ENCODE measurements at regions not wholly inside any gene's neighbourhood (a gene's known extent, or its start where the extent isn't known, plus 50 kb on each side); places are given as distances from the start of the nearest gene placed in this dataset.

DNA sequence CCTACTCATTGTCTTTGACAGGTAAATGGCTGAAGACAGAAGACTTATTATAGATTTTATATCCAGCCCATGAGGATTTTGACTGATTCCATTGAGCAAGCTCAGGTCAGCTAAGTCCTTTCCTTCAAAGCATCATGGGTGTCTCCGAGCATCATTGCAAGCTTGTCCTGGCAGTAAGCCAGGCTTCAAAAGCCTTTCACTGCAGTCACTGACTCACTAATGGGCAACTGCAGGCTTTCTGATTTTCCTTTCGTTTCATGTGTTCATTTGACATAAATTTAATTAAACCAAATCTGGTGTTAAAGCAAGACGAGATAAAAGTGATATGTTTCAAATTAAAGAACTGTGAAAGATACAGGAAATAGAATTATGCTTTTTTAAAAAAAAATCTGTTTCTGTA, 426.2 kb downstream of the ANXA1 start:
- no peaks in the 10 kb centered on the region for H3F3A ChIP-seq (ENCODE audit: insufficient read depth, low read length)
- H3K27me3 ChIP-seq (ENCODE audit: insufficient read depth, low read length), result no peaks in the 10 kb centered on the region
- TF ChIP-seq, protein P1, sequence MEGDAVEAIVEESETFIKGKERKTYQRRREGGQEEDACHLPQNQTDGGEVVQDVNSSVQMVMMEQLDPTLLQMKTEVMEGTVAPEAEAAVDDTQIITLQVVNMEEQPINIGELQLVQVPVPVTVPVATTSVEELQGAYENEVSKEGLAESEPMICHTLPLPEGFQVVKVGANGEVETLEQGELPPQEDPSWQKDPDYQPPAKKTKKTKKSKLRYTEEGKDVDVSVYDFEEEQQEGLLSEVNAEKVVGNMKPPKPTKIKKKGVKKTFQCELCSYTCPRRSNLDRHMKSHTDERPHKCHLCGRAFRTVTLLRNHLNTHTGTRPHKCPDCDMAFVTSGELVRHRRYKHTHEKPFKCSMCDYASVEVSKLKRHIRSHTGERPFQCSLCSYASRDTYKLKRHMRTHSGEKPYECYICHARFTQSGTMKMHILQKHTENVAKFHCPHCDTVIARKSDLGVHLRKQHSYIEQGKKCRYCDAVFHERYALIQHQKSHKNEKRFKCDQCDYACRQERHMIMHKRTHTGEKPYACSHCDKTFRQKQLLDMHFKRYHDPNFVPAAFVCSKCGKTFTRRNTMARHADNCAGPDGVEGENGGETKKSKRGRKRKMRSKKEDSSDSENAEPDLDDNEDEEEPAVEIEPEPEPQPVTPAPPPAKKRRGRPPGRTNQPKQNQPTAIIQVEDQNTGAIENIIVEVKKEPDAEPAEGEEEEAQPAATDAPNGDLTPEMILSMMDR (IDR thresholded peaks at IDR 0.05; ENCODE audit: low read length), result no peak
- no peak for TF ChIP-seq EZH2 (IDR thresholded peaks at IDR 0.05; ENCODE audit: borderline replicate concordance, low read length)
- no peaks in the 10 kb centered on the region for H3K9me2 ChIP-seq (ENCODE audit: low read depth, low read length)
- no peaks in the 10 kb centered on the region for H3K36me3 ChIP-seq (ENCODE audit: insufficient read depth, low read length)
- H3K79me2 ChIP-seq (ENCODE audit: insufficient read depth, low read length), result no peaks in the 10 kb centered on the region
- H2AFZ ChIP-seq (ENCODE audit: low read length), result no peak overlapping the region
- no peak overlapping the region for H3K4me3 ChIP-seq (ENCODE audit: low read depth, low read length, poor library complexity, severe bottlenecking)
- H4K20me1 ChIP-seq (ENCODE audit: insufficient read depth, low read length), result no peaks in the 10 kb centered on the region
- no peak overlapping the region for H3K9ac ChIP-seq (ENCODE audit: low read length)
- no peaks in the 10 kb centered on the region for H3K9me3 ChIP-seq (ENCODE audit: low read length)
- H3K27ac ChIP-seq (ENCODE audit: low read depth, low read length, poor library complexity, severe bottlenecking), result no peak overlapping the region
- no peak overlapping the region for H3K4me2 ChIP-seq (ENCODE audit: low read length)
- H3K4me1 ChIP-seq (ENCODE audit: insufficient read depth, low read length, severe bottlenecking), result no peaks in the 10 kb centered on the region

DNA sequence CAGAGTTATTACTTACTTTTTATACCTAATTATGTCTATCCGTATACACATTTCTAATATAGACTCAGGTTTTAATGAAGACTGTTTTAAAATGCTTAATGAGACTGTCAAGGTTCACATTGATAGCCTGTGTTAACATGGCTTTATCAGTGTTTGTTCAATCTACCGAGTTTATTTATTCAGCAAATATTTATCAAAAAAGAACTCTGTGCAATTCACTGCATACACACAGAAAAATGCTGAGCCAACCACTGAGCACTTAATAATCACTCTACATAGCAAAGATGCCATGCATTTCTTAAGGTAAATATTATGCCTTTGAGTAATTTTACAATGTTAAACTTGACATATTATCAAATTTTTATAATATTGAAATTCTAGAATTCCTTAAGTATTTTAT, 428.2 kb downstream of the ANXA1 start:
- Histone ChIP-seq H3K9ac (ENCODE audit: low read length) (no peak overlapping the region), H3K36me3 (ENCODE audit: insufficient read depth, low read length) (no peaks in the 10 kb centered on the region), H3K27ac (ENCODE audit: low read depth, low read length, poor library complexity, severe bottlenecking) (no peak overlapping the region), H3F3A (ENCODE audit: insufficient read depth, low read length) (no peaks in the 10 kb centered on the region), H3K9me2 (ENCODE audit: low read depth, low read length) (no peaks in the 10 kb centered on the region), H3K4me1 (ENCODE audit: insufficient read depth, low read length, severe bottlenecking) (no peaks in the 10 kb centered on the region), H3K4me2 (ENCODE audit: low read length) (no peak overlapping the region), H3K4me3 (ENCODE audit: low read depth, low read length, poor library complexity, severe bottlenecking) (no peak overlapping the region), H4K20me1 (ENCODE audit: insufficient read depth, low read length) (no peaks in the 10 kb centered on the region), H2AFZ (ENCODE audit: low read length) (no peak overlapping the region), H3K9me3 (ENCODE audit: low read length) (no peaks in the 10 kb centered on the region), H3K79me2 (ENCODE audit: insufficient read depth, low read length) (no peaks in the 10 kb centered on the region), H3K27me3 (ENCODE audit: insufficient read depth, low read length) (no peaks in the 10 kb centered on the region)
- no peak for TF ChIP-seq EZH2 (IDR thresholded peaks at IDR 0.05; ENCODE audit: borderline replicate concordance, low read length)
- TF ChIP-seq, protein P1 (IDR thresholded peaks at IDR 0.05; ENCODE audit: low read length), result no peak

DNA sequence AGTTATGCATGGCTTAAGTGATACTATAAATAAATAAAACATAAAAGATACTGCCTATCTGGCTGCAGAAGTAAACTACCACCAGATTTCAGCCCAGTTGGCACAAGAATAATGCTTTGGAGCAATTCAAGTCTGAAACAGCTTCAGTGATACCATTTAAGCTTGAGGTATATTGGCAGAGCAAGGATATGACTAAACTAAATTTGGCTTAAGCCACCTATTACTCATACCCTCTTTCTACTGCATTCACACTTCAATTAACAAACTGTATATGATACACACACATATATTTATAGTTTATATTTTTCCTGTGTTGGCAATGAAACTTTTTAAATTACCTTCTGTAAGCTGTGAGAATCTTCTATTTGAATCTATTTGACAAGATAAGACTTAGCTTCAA, 431.9 kb downstream of the ANXA1 start:
- Histone ChIP-seq H3K4me1 (ENCODE audit: insufficient read depth, low read length, severe bottlenecking) (no peaks in the 10 kb centered on the region), H3K79me2 (ENCODE audit: insufficient read depth, low read length) (no peaks in the 10 kb centered on the region), H3K36me3 (ENCODE audit: insufficient read depth, low read length) (no peaks in the 10 kb centered on the region), H3K9me3 (ENCODE audit: low read length) (no peaks in the 10 kb centered on the region), H2AFZ (ENCODE audit: low read length) (no peak overlapping the region), H3K4me3 (ENCODE audit: low read depth, low read length, poor library complexity, severe bottlenecking) (no peak overlapping the region), H3K27me3 (ENCODE audit: insufficient read depth, low read length) (no peaks in the 10 kb centered on the region), H3K27ac (ENCODE audit: low read depth, low read length, poor library complexity, severe bottlenecking) (no peak overlapping the region), H3K9me2 (ENCODE audit: low read depth, low read length) (no peaks in the 10 kb centered on the region), H3K4me2 (ENCODE audit: low read length) (no peak overlapping the region), H3F3A (ENCODE audit: insufficient read depth, low read length) (no peaks in the 10 kb centered on the region), H3K9ac (ENCODE audit: low read length) (no peak overlapping the region), H4K20me1 (ENCODE audit: insufficient read depth, low read length) (no peaks in the 10 kb centered on the region)
- no peak for TF ChIP-seq EZH2 (IDR thresholded peaks at IDR 0.05; ENCODE audit: borderline replicate concordance, low read length)
- TF ChIP-seq, protein P1 (IDR thresholded peaks at IDR 0.05; ENCODE audit: low read length), result no peak
